ENCODE measurements at regions not wholly inside any gene's neighbourhood (a gene's known extent, or its start where the extent isn't known, plus 50 kb on each side); places are given as distances from the start of the nearest gene placed in this dataset.

DNA sequence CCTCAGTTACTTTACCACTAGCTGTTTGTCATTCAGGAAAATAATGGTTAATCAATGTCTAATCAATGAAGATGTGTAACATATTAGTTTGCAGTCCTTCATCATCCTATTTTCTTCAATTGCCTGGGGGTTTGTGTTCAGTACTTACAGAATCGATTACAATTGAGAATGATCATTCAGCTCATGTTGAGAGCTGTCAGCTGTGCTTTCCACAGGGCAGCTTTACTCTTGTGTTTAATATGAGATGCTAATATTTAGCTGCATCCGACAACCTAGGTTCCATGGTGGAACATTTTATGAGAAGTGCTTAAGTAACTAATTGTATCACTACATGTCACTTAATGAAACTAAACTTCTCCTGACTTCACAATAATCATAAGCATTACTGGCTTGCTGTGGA, 191.9 kb downstream of the GRB14 start:
- TF ChIP-seq EP300 (IDR thresholded peaks at IDR 0.05; ENCODE audit: borderline replicate concordance) (no peak), FOXM1 (IDR thresholded peaks at IDR 0.05; ENCODE audit: borderline replicate concordance, low read depth) (no peak), TEAD4 (IDR thresholded peaks at IDR 0.05) (no peak), ZBTB7A (IDR thresholded peaks at IDR 0.05; ENCODE audit: low read depth) (no peak), RAD21 (IDR thresholded peaks at IDR 0.05; ENCODE audit: low read depth) (no peak), CEBPB (IDR thresholded peaks at IDR 0.05) (no peak), YY1 (IDR thresholded peaks at IDR 0.05; ENCODE audit: low read depth) (no peak)
- TF ChIP-seq, protein P1, sequence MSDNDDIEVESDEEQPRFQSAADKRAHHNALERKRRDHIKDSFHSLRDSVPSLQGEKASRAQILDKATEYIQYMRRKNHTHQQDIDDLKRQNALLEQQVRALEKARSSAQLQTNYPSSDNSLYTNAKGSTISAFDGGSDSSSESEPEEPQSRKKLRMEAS (IDR thresholded peaks at IDR 0.05) = no peak
- TF ChIP-seq, protein P2, sequence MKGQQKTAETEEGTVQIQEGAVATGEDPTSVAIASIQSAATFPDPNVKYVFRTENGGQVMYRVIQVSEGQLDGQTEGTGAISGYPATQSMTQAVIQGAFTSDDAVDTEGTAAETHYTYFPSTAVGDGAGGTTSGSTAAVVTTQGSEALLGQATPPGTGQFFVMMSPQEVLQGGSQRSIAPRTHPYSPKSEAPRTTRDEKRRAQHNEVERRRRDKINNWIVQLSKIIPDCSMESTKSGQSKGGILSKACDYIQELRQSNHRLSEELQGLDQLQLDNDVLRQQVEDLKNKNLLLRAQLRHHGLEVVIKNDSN (IDR thresholded peaks at IDR 0.05) = no peak

All from Ishikawa (cell line).